HG02759 (cell line): ENCODE measurements at regions not wholly inside any gene's neighbourhood (a gene's known extent, or its start where the extent isn't known, plus 50 kb on each side); places are given as distances from the start of the nearest gene placed in this dataset.

ENCODE experiments used
- ATAC-seq: cut with Tn5 transposase; IDR thresholded peaks from one replicate; pipeline ENCODE4 v1.9.1; 2021; ENCODE audit warnings: mild to moderate bottlenecking, moderate library complexity; ENCODE audit not compliant: unreplicated experiment

GRCh38 chr5:143730112-143730801, 81.7 kb upstream of the HMHB1 start:
- no peak for ATAC-seq

- ATAC-seq = no peak
Observed at GRCh38 chr5:143729334-143729946, 82.5 kb upstream of the HMHB1 start.

- ATAC-seq = no peak
Observed at GRCh38 chr5:143723159-143723558, 88.8 kb upstream of the HMHB1 start.

- ATAC-seq = no peak
Observed at GRCh38 chr5:143721925-143722324, 90.0 kb upstream of the HMHB1 start.

GRCh38 chr5:143720689-143721088, 91.3 kb upstream of the HMHB1 start:
- no peak for ATAC-seq

GRCh38 chr5:143717400-143717799, 94.6 kb upstream of the HMHB1 start:
- no peak for ATAC-seq

GRCh38 chr5:143716881-143717280, 95.1 kb upstream of the HMHB1 start:
- ATAC-seq = no peak

- ATAC-seq = no peak
Observed at GRCh38 chr5:143715616-143716015, 96.3 kb upstream of the HMHB1 start.

- peak; percentile 60 for ATAC-seq
Observed at GRCh38 chr5:143714629-143715028, 97.3 kb upstream of the HMHB1 start.

GRCh38 chr5:143713047-143714003, 98.6 kb upstream of the HMHB1 start:
- ATAC-seq = no peak

- ATAC-seq = no peak
Observed at GRCh38 chr5:143708672-143709071, 103.3 kb upstream of the HMHB1 start.

GRCh38 chr5:143707806-143708205, 104.2 kb upstream of the HMHB1 start:
- no peak for ATAC-seq

- no peak for ATAC-seq
Observed at GRCh38 chr5:143705381-143705780, 106.6 kb upstream of the HMHB1 start.

GRCh38 chr5:143703659-143704058, 108.3 kb upstream of the HMHB1 start:
- ATAC-seq = no peak

- ATAC-seq = no peak
Observed at GRCh38 chr5:143701493-143701892, 110.5 kb upstream of the HMHB1 start.

GRCh38 chr5:143700994-143701393, 111.0 kb upstream of the HMHB1 start:
- no peak for ATAC-seq

GRCh38 chr5:143699121-143699520, 112.8 kb upstream of the HMHB1 start:
- ATAC-seq = no peak

- no peak for ATAC-seq
Observed at GRCh38 chr5:143698574-143698973, 113.4 kb upstream of the HMHB1 start.

- ATAC-seq = no peak
Observed at GRCh38 chr5:143696921-143697320, 115.0 kb upstream of the HMHB1 start.

GRCh38 chr5:143695941-143696340, 116.0 kb upstream of the HMHB1 start:
- ATAC-seq = no peak

- no peak for ATAC-seq
Observed at GRCh38 chr5:143695244-143695864, 116.6 kb upstream of the HMHB1 start.
